ENCODE measurements at regions not wholly inside any gene's neighbourhood (a gene's known extent, or its start where the extent isn't known, plus 50 kb on each side); places are given as distances from the start of the nearest gene placed in this dataset.

DNA sequence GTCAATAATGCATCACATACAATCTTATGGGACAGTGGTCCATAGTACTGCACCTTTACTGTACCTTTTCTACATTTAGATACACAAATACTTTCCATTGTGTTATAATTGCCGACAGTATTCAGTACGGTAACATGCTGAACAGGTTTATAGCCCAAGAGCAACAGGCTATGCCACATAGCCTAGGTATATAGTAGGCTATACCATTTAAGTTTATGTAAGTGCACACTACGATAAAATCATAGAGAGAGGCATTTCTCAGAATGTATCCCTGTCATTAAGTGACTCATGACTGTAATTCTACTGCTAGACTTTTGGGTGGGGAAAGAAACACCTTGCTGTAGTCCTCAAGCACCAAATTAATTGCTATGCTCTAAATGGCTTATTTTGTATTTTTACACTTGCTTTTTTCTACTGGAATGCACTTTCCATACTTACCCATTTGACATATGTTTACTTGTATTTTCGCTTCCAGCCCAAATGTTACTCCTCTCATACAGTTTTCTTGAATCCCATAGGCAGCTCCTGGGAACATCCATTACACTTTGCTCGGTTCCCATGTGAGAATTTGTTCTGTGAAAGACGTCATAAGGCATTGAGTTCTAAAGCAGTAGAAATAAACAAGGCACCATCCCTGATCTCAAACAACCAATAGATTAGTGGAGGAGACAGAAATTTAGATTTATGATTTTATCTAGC, 714.0 kb upstream of the ID2 start:
- no peak overlapping the region for H3K4me3 ChIP-seq
- no peaks in the 10 kb centered on the region for H3K9me3 ChIP-seq
- ATAC-seq (ENCODE audit: insufficient number of reproducible peaks, low FRiP score, low read depth) (no peak), DNase-seq (ENCODE audit: low spot score) (no peak)
- TF ChIP-seq, protein P1, sequence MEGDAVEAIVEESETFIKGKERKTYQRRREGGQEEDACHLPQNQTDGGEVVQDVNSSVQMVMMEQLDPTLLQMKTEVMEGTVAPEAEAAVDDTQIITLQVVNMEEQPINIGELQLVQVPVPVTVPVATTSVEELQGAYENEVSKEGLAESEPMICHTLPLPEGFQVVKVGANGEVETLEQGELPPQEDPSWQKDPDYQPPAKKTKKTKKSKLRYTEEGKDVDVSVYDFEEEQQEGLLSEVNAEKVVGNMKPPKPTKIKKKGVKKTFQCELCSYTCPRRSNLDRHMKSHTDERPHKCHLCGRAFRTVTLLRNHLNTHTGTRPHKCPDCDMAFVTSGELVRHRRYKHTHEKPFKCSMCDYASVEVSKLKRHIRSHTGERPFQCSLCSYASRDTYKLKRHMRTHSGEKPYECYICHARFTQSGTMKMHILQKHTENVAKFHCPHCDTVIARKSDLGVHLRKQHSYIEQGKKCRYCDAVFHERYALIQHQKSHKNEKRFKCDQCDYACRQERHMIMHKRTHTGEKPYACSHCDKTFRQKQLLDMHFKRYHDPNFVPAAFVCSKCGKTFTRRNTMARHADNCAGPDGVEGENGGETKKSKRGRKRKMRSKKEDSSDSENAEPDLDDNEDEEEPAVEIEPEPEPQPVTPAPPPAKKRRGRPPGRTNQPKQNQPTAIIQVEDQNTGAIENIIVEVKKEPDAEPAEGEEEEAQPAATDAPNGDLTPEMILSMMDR (IDR thresholded peaks at IDR 0.05): no peak
- no peaks in the 10 kb centered on the region for H3K36me3 ChIP-seq
- H3K4me1 ChIP-seq (ENCODE audit: control insufficient read depth in 1 of 2, low read depth in 2 of 2): no peaks in the 10 kb centered on the region
- H3K27ac ChIP-seq: no peak overlapping the region
- no peaks in the 10 kb centered on the region for H3K27me3 ChIP-seq (replicated peaks; ENCODE audit: insufficient read depth)

DNA sequence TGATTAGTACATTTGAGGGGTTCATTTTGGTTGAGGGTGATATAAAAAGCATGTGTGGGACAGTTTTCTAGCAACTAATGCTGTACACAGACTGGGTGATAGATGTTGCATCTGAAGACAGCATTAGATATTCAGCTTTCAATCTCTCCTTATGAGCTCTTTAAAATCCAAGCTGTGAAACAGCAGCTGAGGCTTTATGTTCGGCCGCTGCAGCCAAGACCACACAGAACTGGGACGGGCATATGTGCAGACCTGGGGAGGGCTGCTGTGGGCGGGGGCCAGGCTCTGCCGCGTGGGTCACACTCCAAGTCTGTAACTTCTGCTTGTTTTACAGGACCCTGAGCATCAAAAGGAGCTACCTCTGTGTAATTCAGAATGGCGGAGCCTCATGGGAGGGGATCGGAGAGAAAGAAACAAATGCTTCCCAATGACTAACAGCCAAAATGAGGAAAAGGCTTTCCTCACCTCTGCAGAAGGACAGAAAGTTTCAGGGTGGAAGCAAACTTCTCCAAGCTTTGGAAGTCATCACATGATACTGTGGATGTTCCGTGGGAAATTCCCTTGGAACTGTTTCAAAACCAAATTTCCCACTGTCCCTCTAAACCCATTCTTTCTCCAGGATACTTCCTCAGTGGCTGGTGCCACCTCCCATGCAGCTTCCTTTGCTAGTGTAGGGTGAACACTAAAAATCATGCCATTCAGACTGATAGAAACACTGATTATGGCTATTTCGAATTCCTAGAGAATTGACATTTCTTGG, 711.9 kb upstream of the ID2 start:
- no peaks in the 10 kb centered on the region for H3K9me3 ChIP-seq
- DNase-seq (ENCODE audit: low spot score): no peak
- H3K36me3 ChIP-seq: no peaks in the 10 kb centered on the region
- ATAC-seq (ENCODE audit: insufficient number of reproducible peaks, low FRiP score, low read depth): no peak
- H3K4me3 ChIP-seq: no peak overlapping the region
- TF ChIP-seq, protein P1 (IDR thresholded peaks at IDR 0.05): no peak
- H3K27ac ChIP-seq: no peak overlapping the region
- H3K4me1 ChIP-seq (ENCODE audit: control insufficient read depth in 1 of 2, low read depth in 2 of 2): no peaks in the 10 kb centered on the region
- H3K27me3 ChIP-seq (replicated peaks; ENCODE audit: insufficient read depth): no peaks in the 10 kb centered on the region

DNA sequence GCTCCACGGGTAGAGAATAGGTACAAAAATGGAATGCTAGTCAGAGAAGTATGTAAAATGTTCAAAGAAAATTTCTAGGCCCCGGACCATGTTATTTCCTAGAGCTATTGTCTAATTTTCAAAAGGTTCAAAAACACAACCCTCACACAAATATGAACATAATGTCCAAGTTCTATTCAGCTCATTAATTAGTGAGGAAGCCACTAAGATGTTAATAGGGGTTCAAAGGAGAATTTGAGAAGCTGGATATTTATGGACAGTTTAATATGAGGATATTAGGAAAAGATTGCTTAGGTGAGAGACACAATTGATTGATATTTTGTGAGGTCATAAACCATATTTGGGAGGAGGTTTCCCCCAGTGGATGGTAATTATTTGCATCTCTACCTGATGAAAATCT, 710.6 kb upstream of the ID2 start:
- Histone ChIP-seq H3K36me3 (no peaks in the 10 kb centered on the region), H3K27me3 (replicated peaks; ENCODE audit: insufficient read depth) (no peaks in the 10 kb centered on the region), H3K9me3 (no peaks in the 10 kb centered on the region), H3K4me3 (no peak overlapping the region), H3K4me1 (ENCODE audit: control insufficient read depth in 1 of 2, low read depth in 2 of 2) (no peaks in the 10 kb centered on the region), H3K27ac (no peak overlapping the region)
- TF ChIP-seq, protein P1 (IDR thresholded peaks at IDR 0.05): no peak
- DNase-seq (ENCODE audit: low spot score): no peak
- ATAC-seq (ENCODE audit: insufficient number of reproducible peaks, low FRiP score, low read depth): no peak

DNA sequence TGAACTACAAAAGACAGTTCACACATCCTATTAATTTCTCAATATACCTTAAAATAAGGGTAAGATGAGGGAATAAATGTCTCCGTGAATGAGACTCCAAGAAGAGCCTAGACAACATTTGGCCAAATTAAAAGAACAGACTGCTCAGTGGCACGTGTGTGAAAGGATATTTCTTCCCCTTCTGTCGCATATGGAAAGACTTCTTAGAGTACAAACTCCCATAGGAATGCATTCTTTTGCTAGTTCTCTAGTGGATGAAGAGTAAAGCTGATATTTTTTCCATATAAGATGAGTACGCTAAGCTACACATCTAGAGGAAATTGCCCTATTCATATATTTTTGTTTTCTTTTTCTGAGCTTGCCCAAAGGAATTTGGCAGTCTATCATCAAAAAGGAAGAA, 710.0 kb upstream of the ID2 start:
- ATAC-seq (ENCODE audit: insufficient number of reproducible peaks, low FRiP score, low read depth): no peak

DNA sequence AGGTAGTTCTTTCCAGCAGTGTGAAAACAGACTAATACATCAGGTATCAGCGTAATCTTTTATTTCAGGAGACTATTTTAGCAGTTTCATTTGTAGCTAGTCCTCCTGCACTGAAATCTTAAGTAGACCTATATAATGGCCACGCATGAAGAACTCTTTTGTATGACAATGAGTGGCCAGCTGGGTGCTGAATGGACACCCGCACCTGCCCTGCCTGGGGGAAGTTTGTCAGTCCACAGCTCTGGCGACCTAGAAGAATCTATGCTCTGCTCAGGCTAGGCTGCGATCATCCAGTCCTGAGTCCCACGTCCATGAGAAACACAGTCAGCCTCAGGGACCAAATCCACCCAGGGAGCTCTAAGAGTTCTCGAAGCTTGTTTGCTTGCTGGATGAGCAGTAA, 709.2 kb upstream of the ID2 start:
- Histone ChIP-seq H3K9me3 (no peaks in the 10 kb centered on the region), H3K36me3 (no peaks in the 10 kb centered on the region), H3K4me1 (ENCODE audit: control insufficient read depth in 1 of 2, low read depth in 2 of 2) (no peaks in the 10 kb centered on the region), H3K27ac (no peak overlapping the region), H3K27me3 (replicated peaks; ENCODE audit: insufficient read depth) (no peaks in the 10 kb centered on the region), H3K4me3 (no peak overlapping the region)
- ATAC-seq (ENCODE audit: insufficient number of reproducible peaks, low FRiP score, low read depth) (no peak), DNase-seq (ENCODE audit: low spot score) (no peak)
- TF ChIP-seq, protein P1 (IDR thresholded peaks at IDR 0.05): no peak

More for the DNA sequence above, 710.0 kb upstream of the ID2 start:
- H3K27ac ChIP-seq: no peak overlapping the region
- no peaks in the 10 kb centered on the region for H3K9me3 ChIP-seq
- no peak overlapping the region for H3K4me3 ChIP-seq
- TF ChIP-seq, protein P1 (IDR thresholded peaks at IDR 0.05): no peak
- H3K27me3 ChIP-seq (replicated peaks; ENCODE audit: insufficient read depth): no peaks in the 10 kb centered on the region
- DNase-seq (ENCODE audit: low spot score): no peak
- H3K4me1 ChIP-seq (ENCODE audit: control insufficient read depth in 1 of 2, low read depth in 2 of 2): no peaks in the 10 kb centered on the region
- H3K36me3 ChIP-seq: no peaks in the 10 kb centered on the region

Data from thoracic aorta (tissue), 2 donors.